Right kidney (tissue), 1 donor: ENCODE measurements at regions not wholly inside any gene's neighbourhood (a gene's known extent, or its start where the extent isn't known, plus 50 kb on each side); places are given as distances from the start of the nearest gene placed in this dataset.
A peak's percentile ranks its signal among the peaks of the same experiment; 100 is the strongest.
"Not testable (repeated sequence)": the region's sequence is repeated elsewhere in the genome, so short reads cannot be mapped to it uniquely, and the experiment has no call there.

Source experiments
- DNase-seq: peaks from one replicate; pipeline ENCODE4 v3.0.0-alpha.2; 2016

GRCh38 chr6:28769626-28770402 lies 154.0 kb downstream of the TRIM27 start:
- DNase-seq = no peak

- no peak for DNase-seq
These were observed 153.1 kb downstream of the TRIM27 start for GRCh38 chr6:28770732-28771131.

DNA sequence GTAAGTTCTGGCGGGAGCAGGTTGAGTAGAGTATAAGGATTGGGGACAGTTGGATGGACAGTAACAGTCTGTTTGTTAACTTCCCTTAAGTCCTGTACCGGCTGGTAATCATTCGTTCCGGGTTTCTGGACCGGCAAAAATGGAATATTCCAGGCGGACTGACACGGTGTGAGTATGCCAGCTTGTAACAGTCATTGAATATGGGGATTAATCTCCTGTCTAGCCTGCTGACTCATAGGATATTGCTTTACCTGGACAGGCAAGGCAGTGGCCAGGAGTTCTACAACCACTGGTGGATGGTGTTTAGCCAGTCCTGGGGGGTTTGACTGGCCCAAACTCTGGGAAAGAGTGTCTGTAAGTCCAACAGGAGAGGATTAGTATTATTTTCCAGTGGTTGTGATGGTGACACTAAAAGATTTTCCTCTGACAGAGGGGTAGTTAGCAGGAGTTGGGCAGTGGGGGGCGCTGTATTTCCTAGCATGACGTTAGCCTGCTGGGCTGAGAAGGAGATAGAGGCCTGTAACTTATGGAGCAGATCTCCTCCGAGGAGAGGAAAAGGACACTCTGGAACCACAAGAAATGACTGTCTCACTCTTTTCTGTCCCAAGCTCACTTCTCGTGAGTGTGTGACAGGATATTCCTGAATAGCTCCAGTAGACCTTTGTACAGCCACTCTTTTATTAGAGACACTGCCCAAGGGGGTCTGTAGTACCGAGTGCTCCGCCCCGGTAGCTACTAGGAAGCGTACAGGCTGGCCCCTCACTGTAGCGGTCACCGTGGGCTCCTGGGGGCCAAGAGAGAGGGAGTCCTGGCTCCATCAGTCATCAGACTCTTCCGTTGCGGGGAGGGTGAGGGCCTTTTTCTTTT lies 152.2 kb downstream of the TRIM27 start:
- no peak for DNase-seq

- DNase-seq = peak; percentile 18
These were observed 151.1 kb downstream of the TRIM27 start for GRCh38 chr6:28772480-28773381.

GRCh38 chr6:28774292-28775051 lies 149.3 kb downstream of the TRIM27 start:
- peak; percentile 8 for DNase-seq

DNA sequence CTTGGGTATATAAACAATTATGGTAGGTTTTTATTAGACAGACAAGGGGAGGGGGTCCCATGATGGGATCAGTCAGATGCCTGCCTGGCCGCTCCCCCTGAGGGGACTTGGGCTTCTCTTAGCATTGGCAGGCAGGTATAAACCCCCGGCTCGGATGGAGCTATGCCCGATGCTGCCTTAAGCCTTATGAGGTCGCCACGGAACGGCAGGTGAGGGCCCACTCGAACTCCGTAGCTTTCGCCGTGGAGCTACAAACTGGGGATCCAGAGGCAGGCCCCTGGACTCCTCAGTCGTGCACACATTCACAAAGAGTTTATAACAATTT lies 148.8 kb downstream of the TRIM27 start:
- DNase-seq = no peak

DNA sequence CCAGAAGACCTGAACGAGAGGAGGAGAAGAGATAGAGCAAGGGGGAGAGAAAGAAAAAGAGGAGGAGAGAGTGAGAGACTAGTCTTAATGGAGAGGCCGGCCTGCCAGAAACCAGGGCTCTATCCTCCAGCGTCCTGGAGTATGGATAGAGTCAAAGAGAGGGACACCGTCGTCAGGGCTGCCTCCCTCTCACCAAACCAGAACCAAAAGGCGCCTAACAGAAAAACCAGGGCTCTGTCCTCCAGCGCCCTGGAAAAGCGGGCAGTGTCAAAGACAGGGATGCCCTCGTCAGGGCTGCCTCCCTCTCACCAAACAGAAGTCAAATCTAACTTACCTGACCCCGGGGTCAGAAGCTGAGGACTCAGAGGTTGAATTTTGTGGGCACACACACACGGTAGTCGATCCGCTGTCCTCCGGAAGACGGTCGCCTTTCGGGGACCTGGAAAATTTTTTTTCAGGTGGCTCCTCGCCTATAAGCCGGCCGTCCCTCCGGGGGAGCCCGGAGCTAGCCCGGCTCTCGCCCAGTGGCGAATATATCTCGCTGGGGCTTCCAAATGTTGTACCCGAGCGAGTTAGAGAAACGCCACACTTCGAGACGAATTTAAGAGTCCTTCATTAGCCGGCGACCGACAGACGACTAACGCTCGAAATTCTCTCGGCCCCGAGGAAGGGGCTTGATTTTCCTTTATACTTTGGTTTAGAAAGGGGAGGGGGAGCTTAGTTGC lies 148.2 kb downstream of the TRIM27 start:
- DNase-seq = peak; percentile 12

DNA sequence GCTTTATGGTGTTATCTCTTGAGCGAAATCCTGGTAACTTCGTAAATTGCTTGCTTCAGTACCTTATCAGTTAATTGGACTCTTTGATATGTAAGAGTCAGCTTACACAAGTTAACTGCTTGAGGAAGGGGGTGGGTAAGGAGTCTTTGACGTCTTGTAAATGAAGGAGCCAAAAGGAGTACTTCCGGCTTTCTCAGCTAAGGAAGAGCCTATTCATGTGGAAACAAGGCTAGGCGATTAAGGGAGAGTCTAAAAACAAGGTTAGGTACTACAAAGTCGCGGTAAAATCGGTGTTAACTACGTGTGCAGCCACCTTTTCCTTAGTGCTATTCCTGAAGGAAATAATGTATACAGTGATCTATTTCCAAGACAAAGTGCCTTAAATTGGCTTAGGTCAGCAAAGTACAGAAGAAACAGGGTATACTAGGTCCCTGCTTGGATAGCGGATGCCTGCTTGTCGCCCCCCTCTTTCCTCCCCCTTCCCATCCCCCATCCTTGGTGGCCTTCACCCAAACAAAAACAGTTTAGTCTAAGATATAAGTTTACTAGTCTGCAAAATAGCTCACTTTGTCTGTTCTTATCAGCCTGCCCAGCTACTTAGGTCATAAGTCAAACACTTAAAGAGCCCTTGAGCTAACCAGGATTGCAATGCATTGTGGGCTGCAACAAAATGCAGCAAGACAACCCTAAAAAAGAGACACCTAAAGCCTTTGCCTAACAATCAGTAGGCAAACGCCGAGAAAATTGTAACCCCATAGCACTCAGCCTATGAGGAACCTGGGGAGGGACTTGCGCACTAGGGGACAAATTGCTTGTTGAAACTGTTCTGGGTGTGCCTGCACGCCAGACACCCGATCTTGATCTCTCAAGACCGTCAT lies 147.3 kb downstream of the TRIM27 start:
- DNase-seq = no peak

- DNase-seq = no peak
These were observed 146.7 kb downstream of the TRIM27 start for GRCh38 chr6:28777147-28777461.

DNA sequence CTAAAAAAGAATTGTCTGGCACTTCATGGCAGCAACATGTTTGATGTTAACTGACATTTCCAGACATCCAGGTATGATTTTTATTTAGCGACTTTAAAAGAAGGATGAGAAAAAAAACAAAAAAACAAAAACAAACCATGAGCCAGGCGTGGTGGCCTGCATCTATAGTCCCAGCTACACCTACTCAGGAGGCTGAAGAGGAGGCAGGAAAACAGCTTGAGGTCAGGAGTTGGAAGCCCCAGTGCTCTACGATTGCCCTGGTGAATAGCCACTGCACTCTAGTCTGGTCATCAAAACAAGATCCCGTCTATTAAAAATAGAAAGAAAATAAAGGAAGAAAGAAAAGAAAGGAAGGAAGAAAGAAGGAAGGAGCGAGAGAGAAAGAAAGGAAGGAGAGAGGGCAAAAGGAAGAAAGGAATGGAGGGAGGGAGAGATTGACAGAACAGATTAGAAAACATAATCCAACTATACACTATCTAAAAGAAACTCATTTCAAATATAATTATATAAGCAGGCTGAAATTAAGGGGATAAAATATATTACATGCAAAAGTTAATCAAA lies 141.6 kb downstream of the TRIM27 start:
- DNase-seq = no peak

DNA sequence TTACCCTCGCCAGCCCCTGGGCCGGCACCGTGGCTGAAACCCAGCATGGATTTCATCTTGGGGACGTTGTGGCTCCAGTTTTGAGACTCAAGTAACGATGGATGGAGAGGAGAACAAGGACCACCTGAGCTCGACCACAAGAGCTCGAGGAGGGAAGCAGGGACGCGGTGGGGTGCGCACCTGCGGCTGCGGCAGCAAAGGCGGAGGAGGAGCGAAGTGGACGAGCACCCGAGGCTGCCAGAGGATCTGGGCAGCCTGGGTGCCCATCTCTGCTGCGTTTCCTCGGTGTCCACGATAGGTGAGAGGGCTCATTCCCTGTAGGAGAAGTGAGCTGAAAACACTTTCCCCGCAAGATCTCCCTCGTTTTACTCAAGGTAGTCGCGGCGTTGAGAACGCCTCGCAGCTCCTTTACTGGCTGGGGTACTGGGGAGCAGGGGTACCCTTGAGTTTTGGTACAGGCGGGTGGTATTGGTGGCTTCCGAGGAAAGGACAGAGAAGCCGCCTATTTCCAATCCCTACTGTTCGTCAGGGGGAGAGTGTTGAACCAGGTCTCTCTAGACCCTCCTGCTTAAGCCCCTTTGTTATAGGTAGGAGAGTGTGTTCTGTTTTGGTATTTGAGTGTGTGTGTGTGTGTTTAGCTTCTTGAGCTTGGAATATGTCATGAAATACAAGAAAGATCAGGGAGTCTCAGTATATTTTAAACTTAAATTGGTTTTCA lies 137.7 kb downstream of the TRIM27 start:
- DNase-seq = no peak

GRCh38 chr6:28789553-28790083 lies 134.2 kb downstream of the TRIM27 start:
- DNase-seq = peak; percentile 33

DNA sequence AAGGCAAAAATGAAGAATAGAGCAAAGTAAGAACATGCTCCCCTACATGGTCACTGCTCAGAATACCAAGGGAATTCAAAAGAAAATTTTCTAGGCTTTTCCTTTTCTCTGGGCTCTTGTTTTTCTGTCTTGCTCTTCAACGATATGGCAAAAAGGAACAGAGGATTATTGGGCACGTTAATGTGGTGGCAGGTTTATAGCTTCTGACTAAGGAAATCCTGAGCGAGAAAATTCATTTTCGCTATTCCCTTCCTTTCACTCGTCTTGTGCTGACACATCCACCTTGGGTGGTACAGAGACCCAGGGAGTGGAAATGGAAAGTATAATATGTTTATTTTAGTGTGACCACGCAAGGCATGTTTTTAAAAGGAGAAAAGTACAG lies 132.8 kb downstream of the TRIM27 start:
- no peak for DNase-seq

DNA sequence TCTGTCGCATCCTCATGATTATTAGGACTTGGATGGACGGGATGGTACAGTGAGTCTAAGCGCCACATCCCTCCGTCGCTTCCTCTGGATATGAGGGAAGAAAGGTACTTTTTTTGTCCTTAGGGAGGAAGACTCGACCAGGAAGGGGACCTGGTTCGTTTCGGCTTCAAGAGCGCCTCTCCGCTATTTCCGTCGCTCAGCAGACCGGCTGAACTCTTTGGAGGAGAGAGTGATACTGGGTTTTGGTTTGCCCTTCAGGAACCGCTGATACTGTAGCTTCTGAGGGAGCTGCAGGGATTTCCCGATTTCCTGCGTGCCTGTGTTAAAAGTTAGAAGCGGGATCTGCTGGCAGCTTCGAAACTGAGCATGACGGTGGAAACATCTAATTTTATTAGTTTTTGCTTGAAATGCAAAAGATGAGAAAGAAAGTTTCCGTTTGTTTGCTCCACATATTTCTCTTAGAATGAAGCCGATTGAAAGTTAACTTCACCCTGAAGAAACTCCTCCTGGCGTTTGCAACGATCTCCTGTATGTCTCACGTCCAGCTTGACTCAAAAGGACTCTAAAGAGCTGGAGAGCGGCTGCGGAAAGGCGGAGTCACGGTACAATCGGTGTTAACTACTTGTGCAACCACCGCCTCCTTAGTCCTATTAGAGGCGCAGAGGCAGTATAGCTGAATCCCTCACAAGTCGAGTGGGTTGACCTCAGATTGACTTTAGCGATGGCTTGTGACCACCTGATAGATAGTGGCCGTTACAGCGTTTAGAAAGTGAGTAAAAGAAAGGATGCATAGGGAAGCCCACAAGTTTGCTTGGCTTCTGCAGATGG lies 129.4 kb downstream of the TRIM27 start:
- no peak for DNase-seq

DNA sequence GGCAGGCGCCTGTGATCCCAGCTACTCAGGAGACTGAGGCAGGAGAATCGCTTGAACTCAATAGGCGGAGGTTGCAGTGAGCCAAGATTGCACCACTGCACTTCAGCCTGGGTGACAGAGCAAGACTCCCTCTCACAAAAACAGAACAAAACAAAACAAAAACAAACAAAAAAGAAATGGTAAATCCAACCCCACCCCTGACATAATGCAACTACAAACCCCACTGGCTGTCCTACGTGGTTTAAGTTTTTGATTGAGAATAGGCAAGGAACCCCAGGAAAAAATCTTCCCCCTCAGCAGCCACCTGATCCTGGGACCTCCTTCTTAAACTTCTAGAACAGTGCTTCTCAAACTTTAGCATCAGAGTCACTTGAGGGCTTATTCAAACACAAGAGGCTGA lies 123.1 kb downstream of the TRIM27 start:
- DNase-seq = not testable (repeated sequence)

- DNase-seq = no peak
These were observed 121.1 kb downstream of the TRIM27 start for GRCh38 chr6:28802417-28803336.

DNA sequence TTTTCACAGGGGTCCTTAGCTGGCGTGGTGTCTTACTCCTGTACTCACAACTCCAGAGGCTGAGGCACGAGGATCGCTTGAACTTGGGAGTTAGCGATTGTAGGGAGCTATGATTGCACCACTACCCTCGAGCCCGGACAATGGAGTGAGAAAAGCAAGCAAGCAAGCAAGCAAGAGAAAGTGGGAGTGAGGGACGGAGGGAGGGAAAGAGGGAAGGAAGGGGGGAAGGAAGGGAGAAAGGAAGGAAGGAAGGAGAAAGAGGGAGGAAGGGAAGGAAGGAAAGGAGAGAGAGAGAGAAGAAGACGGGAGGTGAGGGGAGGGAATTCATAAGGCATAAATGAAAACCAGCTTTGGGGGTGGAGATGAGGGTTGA lies 120.5 kb downstream of the TRIM27 start:
- no peak for DNase-seq
